ENCODE measurements at regions not wholly inside any gene's neighbourhood (a gene's known extent, or its start where the extent isn't known, plus 50 kb on each side); places are given as distances from the start of the nearest gene placed in this dataset.

DNA sequence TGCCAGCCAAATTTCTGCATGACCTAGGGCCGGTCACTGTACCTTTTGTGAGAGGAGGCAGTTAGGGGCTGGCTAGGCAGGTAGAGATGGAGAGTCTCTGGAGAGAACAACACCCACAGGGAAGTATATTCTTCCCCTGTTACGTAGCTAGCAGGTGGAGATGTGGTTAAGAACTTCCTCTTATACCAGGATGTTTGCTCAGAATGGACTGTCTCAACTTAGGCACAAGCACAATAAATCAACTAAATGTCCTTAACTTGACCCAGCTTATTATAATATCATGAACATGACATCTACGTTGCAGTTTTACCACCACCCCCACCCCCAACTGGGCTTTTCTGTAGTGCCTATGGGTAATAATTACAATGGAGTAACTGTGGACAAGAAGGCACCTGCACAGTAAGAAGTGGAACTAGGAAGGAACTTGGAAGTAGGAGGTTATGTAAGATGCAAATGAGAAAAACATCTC is 60.7 kb upstream of the MPEG1 start:
- dilution Hi-C loops (cut with MboI; ENCODE audit: extremely low pct_ligation_motif_present, low sequenced_read_pairs), result no loop called here
- no peaks in the 10 kb centered on the region for H3K4me1 ChIP-seq (ENCODE audit: control insufficient read depth, extremely low read depth, insufficient read depth, low read length)
- H2AFZ ChIP-seq (ENCODE audit: control insufficient read depth, low read length), result no peak overlapping the region
- no peak overlapping the region for H3K9ac ChIP-seq (ENCODE audit: control insufficient read depth, extremely low read depth, insufficient read depth, low read length)
- no peaks in the 10 kb centered on the region for H3K36me3 ChIP-seq (ENCODE audit: control insufficient read depth in 2 of 2, extremely low read depth in 1 of 2, insufficient read depth in 2 of 2, low read length in 2 of 2)
- no peak for FAIRE-seq
- H3K9me1 ChIP-seq (ENCODE audit: control insufficient read depth, extremely low read depth, insufficient read depth, low read length), result no peaks in the 10 kb centered on the region
- H3K27ac ChIP-seq (ENCODE audit: control insufficient read depth, insufficient read depth, low read length), result no peak overlapping the region
- no peaks in the 10 kb centered on the region for H4K20me1 ChIP-seq (ENCODE audit: control insufficient read depth, extremely low read depth, insufficient read depth, low read length)
- no peak overlapping the region for H3K4me2 ChIP-seq (ENCODE audit: control insufficient read depth, extremely low read depth, insufficient read depth, low read depth, low read length)
- no peak for TF ChIP-seq EZH2 (IDR thresholded peaks at IDR 0.05; ENCODE audit: low read length)
- TF ChIP-seq, protein P1, sequence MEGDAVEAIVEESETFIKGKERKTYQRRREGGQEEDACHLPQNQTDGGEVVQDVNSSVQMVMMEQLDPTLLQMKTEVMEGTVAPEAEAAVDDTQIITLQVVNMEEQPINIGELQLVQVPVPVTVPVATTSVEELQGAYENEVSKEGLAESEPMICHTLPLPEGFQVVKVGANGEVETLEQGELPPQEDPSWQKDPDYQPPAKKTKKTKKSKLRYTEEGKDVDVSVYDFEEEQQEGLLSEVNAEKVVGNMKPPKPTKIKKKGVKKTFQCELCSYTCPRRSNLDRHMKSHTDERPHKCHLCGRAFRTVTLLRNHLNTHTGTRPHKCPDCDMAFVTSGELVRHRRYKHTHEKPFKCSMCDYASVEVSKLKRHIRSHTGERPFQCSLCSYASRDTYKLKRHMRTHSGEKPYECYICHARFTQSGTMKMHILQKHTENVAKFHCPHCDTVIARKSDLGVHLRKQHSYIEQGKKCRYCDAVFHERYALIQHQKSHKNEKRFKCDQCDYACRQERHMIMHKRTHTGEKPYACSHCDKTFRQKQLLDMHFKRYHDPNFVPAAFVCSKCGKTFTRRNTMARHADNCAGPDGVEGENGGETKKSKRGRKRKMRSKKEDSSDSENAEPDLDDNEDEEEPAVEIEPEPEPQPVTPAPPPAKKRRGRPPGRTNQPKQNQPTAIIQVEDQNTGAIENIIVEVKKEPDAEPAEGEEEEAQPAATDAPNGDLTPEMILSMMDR (optimal IDR thresholded peaks at IDR 0.05 in 1 of 3, IDR thresholded peaks at IDR 0.05 in 1 of 3, conservative IDR thresholded peaks at IDR 0.05 in 1 of 3; ENCODE audit: extremely low read depth in 1 of 3, insufficient read depth in 2 of 3, low read length in 3 of 3), result no peak
- H3K27me3 ChIP-seq (ENCODE audit: control insufficient read depth, extremely low read depth, insufficient read depth, low read length), result no peaks in the 10 kb centered on the region
- H3K4me3 ChIP-seq (ENCODE audit: control insufficient read depth in 2 of 3, extremely low read depth in 1 of 3, insufficient read depth in 2 of 3, low read depth in 1 of 3, low read length in 3 of 3), result no peak overlapping the region
- no peak for DNase-seq (ENCODE audit: low read depth, low spot score)
- no peaks in the 10 kb centered on the region for H3K9me3 ChIP-seq (ENCODE audit: control insufficient read depth, low read depth, low read length)
- no peaks in the 10 kb centered on the region for H3K79me2 ChIP-seq (ENCODE audit: control insufficient read depth, insufficient read depth, low read length)

DNA sequence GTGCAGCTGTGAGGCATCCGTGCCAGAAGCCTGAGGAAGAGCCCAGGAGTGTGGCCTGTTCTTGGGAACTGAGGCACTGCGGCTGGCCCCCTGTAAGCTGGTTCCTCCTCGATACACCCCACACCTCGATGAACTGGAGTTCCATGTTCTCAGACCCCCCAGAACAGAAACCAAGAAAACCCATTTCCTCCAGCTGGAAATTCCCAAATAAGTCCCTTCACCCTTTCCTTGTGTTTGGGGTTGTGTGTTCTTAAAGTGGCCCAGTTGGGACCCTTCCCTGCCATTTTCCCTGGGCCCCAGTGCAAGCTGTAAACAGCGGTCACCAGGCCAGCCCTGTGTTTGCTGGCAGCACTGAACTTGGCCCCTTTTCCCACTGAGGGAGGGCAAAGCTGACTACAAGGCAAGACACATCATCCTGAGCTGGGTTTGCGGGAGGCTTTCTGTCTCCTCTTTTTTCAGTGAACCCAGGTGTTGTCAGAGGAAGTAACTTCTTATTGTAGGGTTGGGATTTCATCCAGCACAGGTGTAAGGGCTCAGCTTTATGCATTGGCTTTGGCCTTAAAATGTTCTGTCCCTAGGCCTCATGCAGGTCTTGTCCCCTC is 60.1 kb upstream of the MPEG1 start:
- TF ChIP-seq EZH2 (IDR thresholded peaks at IDR 0.05; ENCODE audit: low read length), result no peak
- TF ChIP-seq, protein P1 (optimal IDR thresholded peaks at IDR 0.05 in 1 of 3, IDR thresholded peaks at IDR 0.05 in 1 of 3, conservative IDR thresholded peaks at IDR 0.05 in 1 of 3; ENCODE audit: extremely low read depth in 1 of 3, insufficient read depth in 2 of 3, low read length in 3 of 3), result no peak
- FAIRE-seq, result no peak
- Histone ChIP-seq H3K4me2 (ENCODE audit: control insufficient read depth, extremely low read depth, insufficient read depth, low read depth, low read length) (no peak overlapping the region), H3K9me1 (ENCODE audit: control insufficient read depth, extremely low read depth, insufficient read depth, low read length) (no peaks in the 10 kb centered on the region), H3K27me3 (ENCODE audit: control insufficient read depth, extremely low read depth, insufficient read depth, low read length) (no peaks in the 10 kb centered on the region), H4K20me1 (ENCODE audit: control insufficient read depth, extremely low read depth, insufficient read depth, low read length) (no peaks in the 10 kb centered on the region), H3K36me3 (ENCODE audit: control insufficient read depth in 2 of 2, extremely low read depth in 1 of 2, insufficient read depth in 2 of 2, low read length in 2 of 2) (no peaks in the 10 kb centered on the region), H3K9ac (ENCODE audit: control insufficient read depth, extremely low read depth, insufficient read depth, low read length) (no peak overlapping the region), H3K79me2 (ENCODE audit: control insufficient read depth, insufficient read depth, low read length) (no peaks in the 10 kb centered on the region), H3K27ac (ENCODE audit: control insufficient read depth, insufficient read depth, low read length) (no peak overlapping the region), H3K9me3 (ENCODE audit: control insufficient read depth, low read depth, low read length) (no peaks in the 10 kb centered on the region), H3K4me3 (ENCODE audit: control insufficient read depth in 2 of 3, extremely low read depth in 1 of 3, insufficient read depth in 2 of 3, low read depth in 1 of 3, low read length in 3 of 3) (no peak overlapping the region), H2AFZ (ENCODE audit: control insufficient read depth, low read length) (no peak overlapping the region), H3K4me1 (ENCODE audit: control insufficient read depth, extremely low read depth, insufficient read depth, low read length) (peaks cover 3% of the 10 kb centered on the region)
- no peak for DNase-seq (ENCODE audit: low read depth, low spot score)
- dilution Hi-C loops (cut with MboI; ENCODE audit: extremely low pct_ligation_motif_present, low sequenced_read_pairs), result no loop called here

Data from keratinocyte (primary cell).